ENCODE measurements at regions not wholly inside any gene's neighbourhood (a gene's known extent, or its start where the extent isn't known, plus 50 kb on each side); places are given as distances from the start of the nearest gene placed in this dataset.
A peak's percentile ranks its signal among the peaks of the same experiment; 100 is the strongest.

DNA sequence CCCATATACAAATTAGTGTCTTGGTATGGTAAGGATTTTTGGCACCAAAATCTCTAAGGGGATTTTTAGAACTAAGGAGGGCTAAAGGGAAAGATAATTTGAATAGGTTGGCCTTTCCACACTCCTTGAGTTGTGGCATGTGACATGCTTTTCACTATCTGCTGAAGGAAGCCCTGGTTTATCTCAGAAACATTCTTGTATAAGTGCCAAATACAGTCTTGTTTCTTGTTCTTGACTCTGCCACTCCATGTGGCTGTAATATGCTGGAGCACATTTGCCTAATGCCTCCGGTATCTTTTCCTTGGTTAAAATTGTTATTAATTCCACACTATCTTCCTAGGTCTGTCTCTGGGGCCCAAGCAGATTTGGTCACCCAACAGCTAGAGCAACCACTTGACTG is 457.0 kb downstream of the USP25 start:
- Histone ChIP-seq H3K27me3 (ENCODE audit: control insufficient read depth, insufficient read depth, low read length, poor library complexity, severe bottlenecking) (no peaks in the 10 kb centered on the region), H3K4me3 (ENCODE audit: insufficient read depth, low read depth, low read length) (no peak overlapping the region), H3K36me3 (ENCODE audit: control insufficient read depth, insufficient read depth, low read length) (no peaks in the 10 kb centered on the region), H3K4me1 (ENCODE audit: control insufficient read depth, insufficient read depth, low read length) (peaks cover 6% of the 10 kb centered on the region), H3K27ac (ENCODE audit: insufficient read depth, low read depth, low read length, poor library complexity, severe bottlenecking) (no peak overlapping the region), H3K9me3 (ENCODE audit: control insufficient read depth, low read length) (no peaks in the 10 kb centered on the region)
- WGBS, 2 experiments, result 95 to 100% methylated on average over 1 of the region's 1 CpG

DNA sequence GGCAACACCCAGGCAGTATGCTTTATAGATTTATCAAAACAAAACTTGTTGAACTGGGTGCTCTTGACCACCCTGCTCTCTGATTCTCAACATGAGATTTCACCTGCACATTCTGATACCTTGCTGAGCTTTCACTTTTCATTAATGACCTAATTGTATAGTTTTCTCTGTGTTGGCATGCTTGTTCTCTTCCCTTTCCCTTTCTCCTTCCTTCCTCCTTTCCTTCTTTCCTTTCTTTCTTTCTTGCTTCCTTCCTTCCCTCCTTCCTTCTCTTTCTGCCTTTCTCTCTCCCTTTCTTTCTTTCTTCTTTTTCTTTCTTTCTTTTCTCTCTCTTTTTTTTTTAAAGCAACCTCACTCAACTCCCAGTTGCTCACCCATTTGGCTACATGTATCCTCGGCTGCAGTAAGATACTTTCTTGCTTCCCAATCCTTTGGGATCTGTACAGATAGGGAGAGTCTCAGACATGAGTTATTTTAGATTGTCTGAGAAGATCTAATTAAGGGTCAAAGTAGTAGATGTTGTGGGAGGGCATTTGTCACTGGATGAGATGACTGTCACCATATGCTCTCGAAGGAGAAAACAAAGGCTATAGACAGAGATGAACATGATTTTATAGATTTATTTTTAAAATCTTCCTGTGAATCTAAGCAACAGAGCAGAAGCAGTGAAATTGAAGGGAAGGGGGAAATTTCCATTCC is 458.0 kb downstream of the USP25 start:
- Histone ChIP-seq H3K4me3 (ENCODE audit: insufficient read depth, low read depth, low read length) (no peak overlapping the region), H3K36me3 (ENCODE audit: control insufficient read depth, insufficient read depth, low read length) (no peaks in the 10 kb centered on the region), H3K27ac (ENCODE audit: insufficient read depth, low read depth, low read length, poor library complexity, severe bottlenecking) (no peak overlapping the region), H3K4me1 (ENCODE audit: control insufficient read depth, insufficient read depth, low read length) (peaks cover 6% of the 10 kb centered on the region), H3K9me3 (ENCODE audit: control insufficient read depth, low read length) (no peaks in the 10 kb centered on the region), H3K27me3 (ENCODE audit: control insufficient read depth, insufficient read depth, low read length, poor library complexity, severe bottlenecking) (no peaks in the 10 kb centered on the region)
- WGBS, 2 experiments, result 93 to 94% methylated on average over 2 of the region's 2 CpGs

DNA sequence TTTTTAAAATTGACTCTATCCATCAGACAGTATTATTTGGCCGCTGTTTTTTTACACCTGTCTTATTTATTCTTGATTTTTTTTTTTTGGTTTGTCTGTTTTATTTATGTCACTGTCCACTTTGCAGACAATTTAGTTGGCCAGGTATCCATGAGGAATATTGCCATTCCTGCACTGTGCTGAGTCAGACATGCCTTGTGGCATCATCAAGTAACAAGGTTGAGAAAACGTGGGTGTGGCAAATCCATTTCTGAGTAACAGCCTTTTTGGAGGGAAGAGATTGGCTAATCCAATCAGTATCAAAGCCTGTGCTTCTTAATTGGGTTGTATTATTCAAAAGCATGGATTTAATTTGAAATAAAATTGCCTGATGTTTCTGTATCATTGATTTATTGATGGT is 463.1 kb downstream of the USP25 start:
- Histone ChIP-seq H3K27ac (ENCODE audit: insufficient read depth, low read depth, low read length, poor library complexity, severe bottlenecking) (no peak overlapping the region), H3K4me3 (ENCODE audit: insufficient read depth, low read depth, low read length) (no peak overlapping the region), H3K36me3 (ENCODE audit: control insufficient read depth, insufficient read depth, low read length) (no peaks in the 10 kb centered on the region), H3K27me3 (ENCODE audit: control insufficient read depth, insufficient read depth, low read length, poor library complexity, severe bottlenecking) (no peaks in the 10 kb centered on the region), H3K9me3 (ENCODE audit: control insufficient read depth, low read length) (no peaks in the 10 kb centered on the region), H3K4me1 (ENCODE audit: control insufficient read depth, insufficient read depth, low read length) (peaks cover 16% of the 10 kb centered on the region)
- WGBS, 2 experiments, result 87 to 92% methylated on average over 2 of the region's 2 CpGs

GRCh38 chr21:16193496-16194094 is 463.8 kb downstream of the USP25 start:
- H3K4me3 ChIP-seq (ENCODE audit: insufficient read depth, low read depth, low read length), result no peak overlapping the region
- no peaks in the 10 kb centered on the region for H3K36me3 ChIP-seq (ENCODE audit: control insufficient read depth, insufficient read depth, low read length)
- no peaks in the 10 kb centered on the region for H3K9me3 ChIP-seq (ENCODE audit: control insufficient read depth, low read length)
- H3K27me3 ChIP-seq (ENCODE audit: control insufficient read depth, insufficient read depth, low read length, poor library complexity, severe bottlenecking), result no peaks in the 10 kb centered on the region
- WGBS, 2 experiments, result 24 to 42% methylated on average over 1 of the region's 2 CpGs
- H3K4me1 ChIP-seq (ENCODE audit: control insufficient read depth, insufficient read depth, low read length), result peaks cover 16% of the 10 kb centered on the region
- peak overlapping the region; percentile 88 for H3K27ac ChIP-seq (ENCODE audit: insufficient read depth, low read depth, low read length, poor library complexity, severe bottlenecking)

- H3K27me3 ChIP-seq (ENCODE audit: control insufficient read depth, insufficient read depth, low read length, poor library complexity, severe bottlenecking), result no peaks in the 10 kb centered on the region
- H3K27ac ChIP-seq (ENCODE audit: insufficient read depth, low read depth, low read length, poor library complexity, severe bottlenecking), result peak overlapping the region; percentile 88
- H3K9me3 ChIP-seq (ENCODE audit: control insufficient read depth, low read length), result no peaks in the 10 kb centered on the region
- H3K36me3 ChIP-seq (ENCODE audit: control insufficient read depth, insufficient read depth, low read length), result no peaks in the 10 kb centered on the region
- H3K4me3 ChIP-seq (ENCODE audit: insufficient read depth, low read depth, low read length), result no peak overlapping the region
- 47 to 52% methylated on average over 7 to 9 of the region's 9 CpGs for WGBS, 2 experiments
- peaks cover 16% of the 10 kb centered on the region for H3K4me1 ChIP-seq (ENCODE audit: control insufficient read depth, insufficient read depth, low read length)
These were observed 464.5 kb downstream of the USP25 start for GRCh38 chr21:16194095-16194787.

GRCh38 chr21:16194788-16195537 is 465.2 kb downstream of the USP25 start:
- H3K9me3 ChIP-seq (ENCODE audit: control insufficient read depth, low read length), result no peaks in the 10 kb centered on the region
- peak overlapping the region; percentile 16 for H3K4me3 ChIP-seq (ENCODE audit: insufficient read depth, low read depth, low read length)
- no peaks in the 10 kb centered on the region for H3K36me3 ChIP-seq (ENCODE audit: control insufficient read depth, insufficient read depth, low read length)
- peak overlapping the region; percentile 68 for H3K27ac ChIP-seq (ENCODE audit: insufficient read depth, low read depth, low read length, poor library complexity, severe bottlenecking)
- peaks cover 16% of the 10 kb centered on the region for H3K4me1 ChIP-seq (ENCODE audit: control insufficient read depth, insufficient read depth, low read length)
- H3K27me3 ChIP-seq (ENCODE audit: control insufficient read depth, insufficient read depth, low read length, poor library complexity, severe bottlenecking), result no peaks in the 10 kb centered on the region
- WGBS, 2 experiments, result 90 to 92% methylated on average over 7 to 8 of the region's 9 CpGs

DNA sequence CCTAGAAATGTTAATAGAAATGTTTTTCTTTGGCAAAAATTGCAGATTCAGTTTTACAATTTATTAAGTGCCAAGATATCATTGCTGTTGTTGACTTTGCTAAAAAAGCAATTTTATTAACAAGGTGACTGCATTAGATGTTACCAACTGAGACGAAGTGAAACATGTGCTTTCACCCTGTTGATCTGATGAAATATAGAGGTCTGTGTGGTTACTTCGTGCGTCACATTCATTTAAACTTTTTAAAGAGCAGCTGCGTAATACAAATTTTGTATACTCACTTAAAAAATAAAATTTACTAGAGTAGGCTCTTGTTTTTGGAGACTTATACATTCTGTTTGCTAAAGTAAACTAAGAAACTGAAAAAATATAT is 465.7 kb downstream of the USP25 start:
- H3K4me3 ChIP-seq (ENCODE audit: insufficient read depth, low read depth, low read length), result no peak overlapping the region
- H3K27ac ChIP-seq (ENCODE audit: insufficient read depth, low read depth, low read length, poor library complexity, severe bottlenecking), result no peak overlapping the region
- H3K4me1 ChIP-seq (ENCODE audit: control insufficient read depth, insufficient read depth, low read length), result peaks cover 16% of the 10 kb centered on the region
- WGBS, 2 experiments, result 94 to 96% methylated on average over 2 to 3 of the region's 4 CpGs
- no peaks in the 10 kb centered on the region for H3K9me3 ChIP-seq (ENCODE audit: control insufficient read depth, low read length)
- no peaks in the 10 kb centered on the region for H3K36me3 ChIP-seq (ENCODE audit: control insufficient read depth, insufficient read depth, low read length)
- no peaks in the 10 kb centered on the region for H3K27me3 ChIP-seq (ENCODE audit: control insufficient read depth, insufficient read depth, low read length, poor library complexity, severe bottlenecking)

DNA sequence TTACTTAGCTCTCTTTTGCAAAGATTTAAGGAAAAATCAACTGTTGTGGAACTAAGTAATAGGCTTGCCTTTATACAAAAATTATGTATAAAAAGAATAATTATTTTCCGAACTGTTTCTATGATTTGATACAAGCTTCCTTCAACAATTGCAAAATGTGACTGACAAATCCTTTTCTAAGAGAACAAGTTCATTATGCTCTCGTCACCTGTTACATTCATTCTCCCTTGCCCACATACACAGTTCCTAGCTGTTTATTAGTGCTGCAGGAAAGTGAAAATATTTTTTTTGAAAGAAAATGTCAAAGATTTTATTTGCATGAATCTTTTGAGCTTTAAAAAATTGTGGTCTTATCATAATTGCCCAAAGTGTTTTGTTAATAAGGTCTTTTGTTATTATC is 466.2 kb downstream of the USP25 start:
- 93 to 96% methylated on average over 2 of the region's 2 CpGs for WGBS, 2 experiments
- Histone ChIP-seq H3K36me3 (ENCODE audit: control insufficient read depth, insufficient read depth, low read length) (no peaks in the 10 kb centered on the region), H3K9me3 (ENCODE audit: control insufficient read depth, low read length) (no peaks in the 10 kb centered on the region), H3K4me3 (ENCODE audit: insufficient read depth, low read depth, low read length) (no peak overlapping the region), H3K4me1 (ENCODE audit: control insufficient read depth, insufficient read depth, low read length) (peaks cover 16% of the 10 kb centered on the region), H3K27ac (ENCODE audit: insufficient read depth, low read depth, low read length, poor library complexity, severe bottlenecking) (no peak overlapping the region), H3K27me3 (ENCODE audit: control insufficient read depth, insufficient read depth, low read length, poor library complexity, severe bottlenecking) (no peaks in the 10 kb centered on the region)

GRCh38 chr21:16198546-16198945 is 468.8 kb downstream of the USP25 start:
- H3K4me1 ChIP-seq (ENCODE audit: control insufficient read depth, insufficient read depth, low read length), result peaks cover 13% of the 10 kb centered on the region
- WGBS, 2 experiments, result 93 to 95% methylated on average over 3 of the region's 3 CpGs
- H3K27ac ChIP-seq (ENCODE audit: insufficient read depth, low read depth, low read length, poor library complexity, severe bottlenecking), result no peak overlapping the region
- H3K9me3 ChIP-seq (ENCODE audit: control insufficient read depth, low read length), result no peaks in the 10 kb centered on the region
- H3K27me3 ChIP-seq (ENCODE audit: control insufficient read depth, insufficient read depth, low read length, poor library complexity, severe bottlenecking), result no peaks in the 10 kb centered on the region
- H3K4me3 ChIP-seq (ENCODE audit: insufficient read depth, low read depth, low read length), result no peak overlapping the region
- no peaks in the 10 kb centered on the region for H3K36me3 ChIP-seq (ENCODE audit: control insufficient read depth, insufficient read depth, low read length)

DNA sequence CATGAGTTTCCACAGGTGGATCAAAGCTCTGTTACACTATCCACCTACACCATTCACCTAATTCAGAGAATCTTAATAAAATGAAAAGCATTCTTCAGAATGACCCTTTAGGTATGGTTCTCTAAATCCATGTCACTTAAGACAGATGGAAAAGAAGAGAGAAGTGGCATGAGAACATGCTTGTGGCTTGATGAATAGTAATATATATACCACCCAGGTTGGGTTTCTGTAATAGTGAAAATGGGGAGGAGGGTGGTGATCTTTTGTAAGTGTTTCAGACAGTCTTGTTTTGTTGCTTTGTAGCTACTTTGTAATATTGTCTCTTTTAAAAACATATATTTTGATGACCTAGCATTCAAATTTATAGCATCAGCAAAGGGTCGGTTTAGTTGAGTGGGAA is 469.8 kb downstream of the USP25 start:
- Histone ChIP-seq H3K27me3 (ENCODE audit: control insufficient read depth, insufficient read depth, low read length, poor library complexity, severe bottlenecking) (no peaks in the 10 kb centered on the region), H3K4me3 (ENCODE audit: insufficient read depth, low read depth, low read length) (no peak overlapping the region), H3K27ac (ENCODE audit: insufficient read depth, low read depth, low read length, poor library complexity, severe bottlenecking) (no peak overlapping the region), H3K36me3 (ENCODE audit: control insufficient read depth, insufficient read depth, low read length) (no peaks in the 10 kb centered on the region), H3K9me3 (ENCODE audit: control insufficient read depth, low read length) (no peaks in the 10 kb centered on the region), H3K4me1 (ENCODE audit: control insufficient read depth, insufficient read depth, low read length) (peaks cover 10% of the 10 kb centered on the region)
- no CpG with 5 or more reads among the region's 1 CpG for WGBS, 2 experiments

Data from ectodermal cell (in vitro differentiated cells).